Spleen (tissue), 11 donors: ENCODE measurements at regions not wholly inside any gene's neighbourhood (a gene's known extent, or its start where the extent isn't known, plus 50 kb on each side); places are given as distances from the start of the nearest gene placed in this dataset.

ENCODE experiments used
- DNase-seq: peaks from one replicate; pipeline ENCODE4 v3.0.0-alpha.2; 2020
- H3K27ac ChIP-seq, 8 donors: fragments of 200-600 bp; sonication (generic) in 7 of 8; 1 replicate in 4 of 8; 2 replicates in 4 of 8; pipeline versions ENCODE4 v1.5.0 to v1.8.0; 2016 to 2021; ENCODE audit warnings: inconsistent platforms in 4 of 8, mild to moderate bottlenecking in 4 of 8, moderate library complexity in 1 of 8
- H3K27me3 ChIP-seq, 7 donors: fragments of 200-600 bp; sonication (generic) in 6 of 7; replicated peaks in 1 of 7; 1 replicate in 4 of 7; 2 replicates in 3 of 7; pipeline versions ENCODE4 v1.5.0 to v1.8.0; 2016 to 2021; ENCODE audit warnings: inconsistent platforms in 3 of 7, mild to moderate bottlenecking in 1 of 7
- H3K36me3 ChIP-seq, 6 donors: fragments of 200-600 bp; sonication (generic) in 5 of 6; 1 replicate in 4 of 6; 2 replicates in 2 of 6; pipeline versions ENCODE4 v1.5.0 to v1.8.0; 2016 to 2021; ENCODE audit warnings: inconsistent platforms in 2 of 6
- H3K4me1 ChIP-seq, 6 donors: fragments of 200-600 bp; sonication (generic) in 5 of 6; 1 replicate in 3 of 6; 2 replicates in 3 of 6; pipeline versions ENCODE4 v1.5.0 to v1.8.0; 2016 to 2021; ENCODE audit warnings: inconsistent platforms in 3 of 6
- H3K4me3 ChIP-seq, 8 donors: fragments of 200-600 bp; sonication (generic) in 7 of 8; 1 replicate in 4 of 8; 2 replicates in 4 of 8; pipeline versions ENCODE4 v1.5.0 to v1.8.0; 2016 to 2021; ENCODE audit warnings: inconsistent platforms in 4 of 8, mild to moderate bottlenecking in 4 of 8, moderate library complexity in 2 of 8
- H3K9me3 ChIP-seq, 8 donors: fragments of 200-600 bp; sonication (generic) in 7 of 8; 1 replicate in 4 of 8; 2 replicates in 4 of 8; pipeline versions ENCODE4 v1.5.0 to v1.8.0; 2016 to 2021; ENCODE audit warnings: inconsistent platforms in 4 of 8
- POLR2A ChIP-seq, 3 donors: fragments of 450-650 bp; IDR thresholded peaks; one replicate each; pipeline ENCODE4 v1.5.1; 2017; ENCODE audit warnings: antibody characterized with exemption in 3 of 3, mild to moderate bottlenecking in 1 of 3
- POLR2AphosphoS5 ChIP-seq, 3 donors: sonication (generic); formaldehyde crosslinking; IDR thresholded peaks; one replicate each; pipeline ENCODE4 v1.5.1; 2017; ENCODE audit warnings: antibody characterized with exemption in 3 of 3
- WGBS, 5 donors: extraction: QIAGEN DNeasy Blood & Tissue Kit in 3 of 5; methylation state at CpG; one replicate each; pipeline versions ENCODE4 v1.1.5 to v1.1.7; 2013 to 2018; 5-methylcytosine and 5-hydroxymethylcytosine counted together
- intact Hi-C: fragments of 100-400 bp; cut with DNase I; formaldehyde crosslinking; loops from one replicate; pipeline ENCODE4 v1.15.0; 2023; ENCODE audit warnings: low total_unique reads
- TF ChIP-seq, protein P1 (sequence below), 11 experiments: fragments of 200-600 bp in 7 of 11; fragments of 450-650 bp in 4 of 11; sonication (generic) in 4 of 11; IDR thresholded peaks in 8 of 11; conservative IDR thresholded peaks in 3 of 11; 1 replicate in 7 of 11; 2 replicates in 4 of 11; pipeline versions ENCODE4 v1.4.0 to v1.8.0; 2016 to 2021; ENCODE audit warnings: antibody characterized with exemption in 11 of 11, inconsistent platforms in 4 of 11, mild to moderate bottlenecking in 1 of 11
- donor health status: healthy with polysubstance abuse.
- donor health status: DM: no; HTN: no; CAD: no; lungs with moderate emphysema.
- donor health status: DM: no; HTN: no; CAD: no.
- donor health status: Bipolar disorder and iron deficiency.
- donor health status: healthy.
- donor health status: DM: no; HTN: no; CAD: no.
- donor health status: DM: yes; HTN: yes; CAD: no.

DNA sequence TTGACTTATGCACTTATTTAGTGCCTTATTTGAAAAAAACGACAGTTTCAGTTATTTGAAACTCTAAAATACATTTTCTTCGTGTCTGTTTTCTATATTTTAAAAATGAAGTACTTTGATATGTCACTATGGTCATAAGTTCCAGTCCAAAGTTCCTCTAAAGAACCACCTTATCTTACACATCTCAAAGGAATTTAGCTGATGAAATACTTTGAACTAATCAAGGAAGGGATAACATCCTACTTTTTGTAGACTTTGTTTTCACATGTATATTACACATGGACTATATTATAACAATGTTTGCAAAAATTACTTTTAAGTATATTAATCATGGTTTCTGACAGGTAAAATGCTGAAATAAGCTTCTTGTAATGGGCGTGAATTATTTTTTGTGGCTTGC, 265.8 kb upstream of the ZNF717 start:
- intact Hi-C loops: no loop called here
- TF ChIP-seq POLR2A (IDR thresholded peaks at IDR 0.05): no peak
- TF ChIP-seq, protein P1, sequence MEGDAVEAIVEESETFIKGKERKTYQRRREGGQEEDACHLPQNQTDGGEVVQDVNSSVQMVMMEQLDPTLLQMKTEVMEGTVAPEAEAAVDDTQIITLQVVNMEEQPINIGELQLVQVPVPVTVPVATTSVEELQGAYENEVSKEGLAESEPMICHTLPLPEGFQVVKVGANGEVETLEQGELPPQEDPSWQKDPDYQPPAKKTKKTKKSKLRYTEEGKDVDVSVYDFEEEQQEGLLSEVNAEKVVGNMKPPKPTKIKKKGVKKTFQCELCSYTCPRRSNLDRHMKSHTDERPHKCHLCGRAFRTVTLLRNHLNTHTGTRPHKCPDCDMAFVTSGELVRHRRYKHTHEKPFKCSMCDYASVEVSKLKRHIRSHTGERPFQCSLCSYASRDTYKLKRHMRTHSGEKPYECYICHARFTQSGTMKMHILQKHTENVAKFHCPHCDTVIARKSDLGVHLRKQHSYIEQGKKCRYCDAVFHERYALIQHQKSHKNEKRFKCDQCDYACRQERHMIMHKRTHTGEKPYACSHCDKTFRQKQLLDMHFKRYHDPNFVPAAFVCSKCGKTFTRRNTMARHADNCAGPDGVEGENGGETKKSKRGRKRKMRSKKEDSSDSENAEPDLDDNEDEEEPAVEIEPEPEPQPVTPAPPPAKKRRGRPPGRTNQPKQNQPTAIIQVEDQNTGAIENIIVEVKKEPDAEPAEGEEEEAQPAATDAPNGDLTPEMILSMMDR (IDR thresholded peaks at IDR 0.05 in 8 of 11, conservative IDR thresholded peaks at IDR 0.05 in 3 of 11): no peak
- no peak for TF ChIP-seq POLR2AphosphoS5 (IDR thresholded peaks at IDR 0.05)
- Histone ChIP-seq H3K27ac (no peak overlapping the region), H3K4me1 (no peaks in the 10 kb centered on the region), H3K36me3 (no peaks in the 10 kb centered on the region), H3K27me3 (no peaks in the 10 kb centered on the region), H3K9me3 (peaks cover 0 to 14% (median 7%) of the 10 kb centered on the region in 8 donors), H3K4me3 (no peak overlapping the region)
- WGBS, 5 donors: 62 to 77% (median 73%) methylated on average over 3 of the region's 3 CpGs
- DNase-seq: no peak

DNA sequence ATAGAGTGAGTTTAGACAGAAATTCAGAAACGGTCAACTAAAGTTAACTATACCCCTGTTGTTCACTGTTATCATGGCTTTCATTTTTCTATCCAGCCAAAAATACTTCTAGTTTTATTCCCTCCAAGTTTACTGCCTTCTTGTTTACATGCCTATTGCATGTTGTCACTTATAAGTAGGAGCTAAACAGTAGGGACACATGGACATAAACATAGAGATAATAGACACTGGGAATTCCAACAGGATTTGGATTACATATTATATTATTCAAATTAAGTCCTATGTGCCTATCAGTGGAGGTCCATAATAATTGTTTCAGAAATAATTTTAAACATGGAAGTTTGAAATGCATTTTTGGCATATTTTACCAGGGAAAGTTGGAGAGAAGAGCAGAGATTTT, 269.1 kb upstream of the ZNF717 start:
- DNase-seq: no peak
- intact Hi-C loops: no loop called here
- TF ChIP-seq, protein P1 (IDR thresholded peaks at IDR 0.05 in 8 of 11, conservative IDR thresholded peaks at IDR 0.05 in 3 of 11): no peak
- TF ChIP-seq POLR2A (IDR thresholded peaks at IDR 0.05): no peak
- no peak for TF ChIP-seq POLR2AphosphoS5 (IDR thresholded peaks at IDR 0.05)
- 49 to 81% (median 75%) methylated on average over 1 of the region's 1 CpG for WGBS, 5 donors
- H3K4me1 ChIP-seq: no peaks in the 10 kb centered on the region
- H3K27me3 ChIP-seq: no peaks in the 10 kb centered on the region
- no peak overlapping the region for H3K27ac ChIP-seq
- no peaks in the 10 kb centered on the region for H3K36me3 ChIP-seq
- H3K9me3 ChIP-seq: peaks cover 0 to 15% (median 7%) of the 10 kb centered on the region in 8 donors
- H3K4me3 ChIP-seq: no peak overlapping the region

DNA sequence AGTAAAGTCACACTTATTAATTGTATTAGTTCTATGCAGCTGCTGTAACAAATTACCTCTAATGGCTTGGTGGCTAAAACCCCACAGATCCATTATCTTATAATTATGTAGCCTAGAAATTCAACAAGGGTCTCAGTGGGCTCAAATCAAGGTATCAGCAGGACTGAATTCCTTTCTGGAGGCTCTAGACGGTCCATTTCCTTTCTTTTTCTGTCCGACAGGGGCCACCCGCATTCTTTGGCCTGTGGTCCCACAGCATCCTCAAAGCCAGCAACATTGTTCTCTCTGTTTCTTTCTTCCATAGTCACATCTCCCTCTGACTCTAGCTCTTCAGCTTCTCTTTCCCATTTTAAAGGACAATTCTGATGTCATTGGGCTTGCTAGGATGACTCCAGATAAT, 276.3 kb upstream of the ZNF717 start:
- Histone ChIP-seq H3K4me3 (no peak overlapping the region), H3K9me3 (peaks cover 0 to 6% (median 0%) of the 10 kb centered on the region in 8 donors), H3K27me3 (no peaks in the 10 kb centered on the region), H3K4me1 (no peaks in the 10 kb centered on the region), H3K27ac (peak overlapping the region in 4 of 8 donors; percentile 10 to 70 (median 52)), H3K36me3 (no peaks in the 10 kb centered on the region)
- TF ChIP-seq, protein P1 (IDR thresholded peaks at IDR 0.05 in 8 of 11, conservative IDR thresholded peaks at IDR 0.05 in 3 of 11): no peak
- DNase-seq: no peak
- intact Hi-C loops: no loop called here
- WGBS, 5 donors: 85 to 90% (median 88%) methylated on average over 3 of the region's 3 CpGs

DNA sequence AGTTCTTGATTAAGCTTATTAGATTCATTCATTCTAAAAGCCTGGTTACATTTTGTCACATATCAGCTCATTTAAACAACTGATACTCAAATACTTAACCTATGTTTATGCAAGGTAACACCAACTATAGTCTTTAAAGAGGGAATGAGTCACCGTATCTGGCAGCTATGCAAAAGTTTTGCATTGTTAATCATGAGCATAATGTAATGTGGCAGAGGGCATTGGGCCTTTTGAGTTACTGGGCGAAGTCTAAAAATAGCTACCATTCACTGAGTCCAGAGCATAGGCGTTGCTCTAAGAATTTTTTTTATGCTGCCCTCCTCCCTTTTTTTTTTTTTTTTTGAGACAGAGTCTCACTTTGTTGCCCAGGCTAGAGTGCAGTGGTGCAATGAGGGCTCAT, 277.7 kb upstream of the ZNF717 start:
- no peak for DNase-seq
- WGBS, 5 donors: 59 to 89% (median 80%) methylated on average over 3 of the region's 3 CpGs
- H3K27ac ChIP-seq: no peak overlapping the region
- no peaks in the 10 kb centered on the region for H3K27me3 ChIP-seq
- H3K36me3 ChIP-seq: no peaks in the 10 kb centered on the region
- TF ChIP-seq, protein P1 (IDR thresholded peaks at IDR 0.05 in 8 of 11, conservative IDR thresholded peaks at IDR 0.05 in 3 of 11): no peak
- TF ChIP-seq POLR2AphosphoS5 (IDR thresholded peaks at IDR 0.05): no peak
- no peak for TF ChIP-seq POLR2A (IDR thresholded peaks at IDR 0.05)
- no peaks in the 10 kb centered on the region for H3K4me1 ChIP-seq
- H3K9me3 ChIP-seq: peaks cover 0 to 6% (median 0%) of the 10 kb centered on the region in 8 donors
- H3K4me3 ChIP-seq: no peak overlapping the region
- intact Hi-C loops: no loop called here
